GM12878 (cell line): ENCODE measurements at regions not wholly inside any gene's neighbourhood (a gene's known extent, or its start where the extent isn't known, plus 50 kb on each side); places are given as distances from the start of the nearest gene placed in this dataset.

ENCODE experiments used
- CBFB ChIP-seq: IDR thresholded peaks from 2 replicates; pipeline ENCODE4 v1.6.1; 2016; ENCODE audit warnings: antibody characterized with exemption, low read depth
- POLR2A ChIP-seq: IDR thresholded peaks from 2 replicates; pipeline ENCODE4 v1.6.1; 2011; ENCODE audit warnings: low read depth, mild to moderate bottlenecking, low read length
- RCOR1 ChIP-seq: conservative IDR thresholded peaks from 2 replicates; pipeline ENCODE4 v1.6.1; 2012; ENCODE audit warnings: low read depth, low read length, improper control_type of control experiment

DNA sequence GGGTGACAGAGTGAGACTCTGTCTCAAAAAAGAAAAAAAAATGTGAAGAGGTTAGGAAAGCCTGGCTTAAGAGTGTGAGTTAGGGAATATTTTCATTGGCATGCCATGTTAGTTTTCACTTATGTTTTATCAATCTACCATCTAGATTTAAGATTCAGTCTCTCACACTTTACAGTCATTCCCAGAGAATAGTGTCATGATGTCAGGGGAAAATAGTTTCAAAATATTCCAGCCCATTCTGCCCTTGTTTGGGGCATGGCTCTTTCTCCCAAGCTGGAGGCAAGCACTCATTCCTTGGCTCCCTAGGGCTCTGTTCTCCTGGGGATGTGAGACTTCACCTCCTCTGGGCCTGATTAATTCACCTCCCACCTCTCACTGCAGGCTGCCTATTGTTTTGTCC lies 331.5 kb downstream of the CXCL12 start:
- TF ChIP-seq CBFB (no peak), RCOR1 (no peak), POLR2A (no peak)
